ENCODE measurements at regions not wholly inside any gene's neighbourhood (a gene's known extent, or its start where the extent isn't known, plus 50 kb on each side); places are given as distances from the start of the nearest gene placed in this dataset.

- DNase-seq (ENCODE audit: low read depth), result no peak
Measured at GRCh38 chr20:58017970-58018530, 210.4 kb downstream of the ANKRD60 start.

GRCh38 chr20:58017231-58017969, 211.1 kb downstream of the ANKRD60 start:
- peak; percentile 99 for DNase-seq (ENCODE audit: low read depth)

- DNase-seq (ENCODE audit: low read depth), result no peak
Measured at GRCh38 chr20:58016779-58017178, 211.7 kb downstream of the ANKRD60 start.

- peak; percentile 94 for DNase-seq (ENCODE audit: low read depth)
Measured at GRCh38 chr20:58014628-58015315, 213.7 kb downstream of the ANKRD60 start.

- DNase-seq (ENCODE audit: low read depth), result no peak
Measured at GRCh38 chr20:58012731-58013510, 215.5 kb downstream of the ANKRD60 start.

- DNase-seq (ENCODE audit: low read depth), result no peak
Measured at GRCh38 chr20:58011947-58012610, 216.4 kb downstream of the ANKRD60 start.

GRCh38 chr20:58011106-58011946, 217.1 kb downstream of the ANKRD60 start:
- DNase-seq (ENCODE audit: low read depth), result no peak

- no peak for DNase-seq (ENCODE audit: low read depth)
Measured at GRCh38 chr20:58010666-58011065, 217.8 kb downstream of the ANKRD60 start.

GRCh38 chr20:58010186-58010585, 218.3 kb downstream of the ANKRD60 start:
- DNase-seq (ENCODE audit: low read depth), result no peak

GRCh38 chr20:58008866-58009265, 219.6 kb downstream of the ANKRD60 start:
- no peak for DNase-seq (ENCODE audit: low read depth)

- DNase-seq (ENCODE audit: low read depth), result no peak
Measured at GRCh38 chr20:58008413-58008812, 220.0 kb downstream of the ANKRD60 start.

- no peak for DNase-seq (ENCODE audit: low read depth)
Measured at GRCh38 chr20:58007947-58008346, 220.5 kb downstream of the ANKRD60 start.

GRCh38 chr20:58006346-58007316, 221.8 kb downstream of the ANKRD60 start:
- DNase-seq (ENCODE audit: low read depth), result no peak

GRCh38 chr20:58005581-58006345, 222.7 kb downstream of the ANKRD60 start:
- DNase-seq (ENCODE audit: low read depth), result no peak

- no peak for DNase-seq (ENCODE audit: low read depth)
Measured at GRCh38 chr20:58004900-58005299, 223.6 kb downstream of the ANKRD60 start.

GRCh38 chr20:58004146-58004545, 224.3 kb downstream of the ANKRD60 start:
- no peak for DNase-seq (ENCODE audit: low read depth)

GRCh38 chr20:58003525-58003924, 224.9 kb downstream of the ANKRD60 start:
- no peak for DNase-seq (ENCODE audit: low read depth)

GRCh38 chr20:58002901-58003300, 225.6 kb downstream of the ANKRD60 start:
- no peak for DNase-seq (ENCODE audit: low read depth)

GRCh38 chr20:58001946-58002345, 226.5 kb downstream of the ANKRD60 start:
- DNase-seq (ENCODE audit: low read depth), result no peak

Data from M059J (cell line).